ENCODE measurements at regions not wholly inside any gene's neighbourhood (a gene's known extent, or its start where the extent isn't known, plus 50 kb on each side); places are given as distances from the start of the nearest gene placed in this dataset.

GRCh38 chr9:38284588-38285051, 107.9 kb upstream of the ALDH1B1 start:
- no peaks in the 10 kb centered on the region for H3K36me3 Mint-ChIP-seq (ENCODE audit: low read depth)
- TF ChIP-seq, protein P1, sequence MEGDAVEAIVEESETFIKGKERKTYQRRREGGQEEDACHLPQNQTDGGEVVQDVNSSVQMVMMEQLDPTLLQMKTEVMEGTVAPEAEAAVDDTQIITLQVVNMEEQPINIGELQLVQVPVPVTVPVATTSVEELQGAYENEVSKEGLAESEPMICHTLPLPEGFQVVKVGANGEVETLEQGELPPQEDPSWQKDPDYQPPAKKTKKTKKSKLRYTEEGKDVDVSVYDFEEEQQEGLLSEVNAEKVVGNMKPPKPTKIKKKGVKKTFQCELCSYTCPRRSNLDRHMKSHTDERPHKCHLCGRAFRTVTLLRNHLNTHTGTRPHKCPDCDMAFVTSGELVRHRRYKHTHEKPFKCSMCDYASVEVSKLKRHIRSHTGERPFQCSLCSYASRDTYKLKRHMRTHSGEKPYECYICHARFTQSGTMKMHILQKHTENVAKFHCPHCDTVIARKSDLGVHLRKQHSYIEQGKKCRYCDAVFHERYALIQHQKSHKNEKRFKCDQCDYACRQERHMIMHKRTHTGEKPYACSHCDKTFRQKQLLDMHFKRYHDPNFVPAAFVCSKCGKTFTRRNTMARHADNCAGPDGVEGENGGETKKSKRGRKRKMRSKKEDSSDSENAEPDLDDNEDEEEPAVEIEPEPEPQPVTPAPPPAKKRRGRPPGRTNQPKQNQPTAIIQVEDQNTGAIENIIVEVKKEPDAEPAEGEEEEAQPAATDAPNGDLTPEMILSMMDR (IDR thresholded peaks at IDR 0.05; ENCODE audit: unreplicated experiment in 3 of 3), result no peak
- no peaks in the 10 kb centered on the region for H3K9me3 Mint-ChIP-seq
- peaks cover 5% of the 10 kb centered on the region for H3K4me1 Mint-ChIP-seq
- peaks cover 23% of the 10 kb centered on the region for H3K27me3 Mint-ChIP-seq (ENCODE audit: low read depth)
- H3K4me3 Mint-ChIP-seq, result no peak overlapping the region
- H3K27ac Mint-ChIP-seq, result no peak overlapping the region

- TF ChIP-seq, protein P1 (IDR thresholded peaks at IDR 0.05; ENCODE audit: unreplicated experiment in 3 of 3), result no peak
- H3K27me3 Mint-ChIP-seq (ENCODE audit: low read depth), result peaks cover 21% of the 10 kb centered on the region
Measured at GRCh38 chr9:38284039-38284575, 108.4 kb upstream of the ALDH1B1 start.

GRCh38 chr9:38282756-38283155, 109.7 kb upstream of the ALDH1B1 start:
- no peaks in the 10 kb centered on the region for H3K36me3 Mint-ChIP-seq (ENCODE audit: low read depth)
- TF ChIP-seq, protein P1 (IDR thresholded peaks at IDR 0.05; ENCODE audit: unreplicated experiment in 3 of 3), result no peak
- H3K4me1 Mint-ChIP-seq, result no peaks in the 10 kb centered on the region
- H3K27me3 Mint-ChIP-seq (ENCODE audit: low read depth), result peaks cover 14% of the 10 kb centered on the region
- no peak overlapping the region for H3K4me3 Mint-ChIP-seq
- H3K27ac Mint-ChIP-seq, result no peak overlapping the region
- no peaks in the 10 kb centered on the region for H3K9me3 Mint-ChIP-seq

More at GRCh38 chr9:38284039-38284575, 108.4 kb upstream of the ALDH1B1 start:
- Mint-ChIP-seq H3K4me1 (peaks cover under 1% of the 10 kb centered on the region), H3K36me3 (ENCODE audit: low read depth) (no peaks in the 10 kb centered on the region), H3K4me3 (no peak overlapping the region), H3K27ac (no peak overlapping the region), H3K9me3 (no peaks in the 10 kb centered on the region)

DNA sequence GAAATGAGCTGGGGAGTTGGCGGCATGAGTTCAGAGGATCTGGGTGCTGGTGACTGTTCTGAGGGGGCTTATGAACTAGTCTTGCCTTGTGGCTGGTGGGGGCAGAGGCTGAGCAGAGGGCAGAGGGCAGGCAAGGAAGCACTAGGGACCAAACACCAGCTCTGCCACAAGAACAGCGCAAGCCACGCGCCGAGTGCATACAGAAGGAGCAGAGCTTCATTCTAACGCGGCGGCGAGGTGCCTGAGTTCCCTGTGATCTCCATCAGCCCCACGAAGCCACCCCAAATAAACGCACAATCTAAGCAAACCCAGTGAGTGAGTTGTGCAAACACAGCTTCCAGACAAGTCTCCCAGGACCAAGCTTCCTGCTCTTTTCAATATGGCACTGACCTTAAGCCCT, 110.6 kb upstream of the ALDH1B1 start:
- TF ChIP-seq, protein P1 (IDR thresholded peaks at IDR 0.05; ENCODE audit: unreplicated experiment in 3 of 3), result no peak
- H3K27ac Mint-ChIP-seq, result no peak overlapping the region
- H3K4me1 Mint-ChIP-seq, result peaks cover 7% of the 10 kb centered on the region
- no peak overlapping the region for H3K4me3 Mint-ChIP-seq
- no peaks in the 10 kb centered on the region for H3K9me3 Mint-ChIP-seq
- H3K36me3 Mint-ChIP-seq (ENCODE audit: low read depth), result no peaks in the 10 kb centered on the region
- peaks cover 14% of the 10 kb centered on the region for H3K27me3 Mint-ChIP-seq (ENCODE audit: low read depth)

DNA sequence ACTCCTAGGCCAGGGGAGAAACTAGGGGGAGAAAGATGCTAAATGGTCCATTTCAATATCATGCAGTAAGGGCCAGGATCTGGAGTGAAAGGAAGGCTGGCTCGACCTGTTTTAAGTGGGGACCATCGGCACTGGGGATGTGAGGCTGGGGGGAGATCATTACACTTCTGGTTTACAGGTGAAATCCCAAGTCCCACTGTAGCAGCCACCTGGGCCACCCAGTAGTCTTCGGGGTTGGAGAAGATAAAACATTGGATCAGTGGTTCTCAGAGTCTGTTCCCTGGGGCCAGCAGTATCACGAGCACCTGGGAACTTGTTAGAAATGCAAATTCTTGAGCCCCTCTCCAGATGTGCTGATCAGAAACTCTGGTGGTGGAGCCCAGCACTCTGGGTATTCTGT, 111.3 kb upstream of the ALDH1B1 start:
- no peaks in the 10 kb centered on the region for H3K36me3 Mint-ChIP-seq (ENCODE audit: low read depth)
- no peak overlapping the region for H3K27ac Mint-ChIP-seq
- H3K4me3 Mint-ChIP-seq, result no peak overlapping the region
- TF ChIP-seq, protein P1 (IDR thresholded peaks at IDR 0.05; ENCODE audit: unreplicated experiment in 3 of 3), result no peak
- H3K9me3 Mint-ChIP-seq, result no peaks in the 10 kb centered on the region
- peaks cover 7% of the 10 kb centered on the region for H3K4me1 Mint-ChIP-seq
- peaks cover 13% of the 10 kb centered on the region for H3K27me3 Mint-ChIP-seq (ENCODE audit: low read depth)

DNA sequence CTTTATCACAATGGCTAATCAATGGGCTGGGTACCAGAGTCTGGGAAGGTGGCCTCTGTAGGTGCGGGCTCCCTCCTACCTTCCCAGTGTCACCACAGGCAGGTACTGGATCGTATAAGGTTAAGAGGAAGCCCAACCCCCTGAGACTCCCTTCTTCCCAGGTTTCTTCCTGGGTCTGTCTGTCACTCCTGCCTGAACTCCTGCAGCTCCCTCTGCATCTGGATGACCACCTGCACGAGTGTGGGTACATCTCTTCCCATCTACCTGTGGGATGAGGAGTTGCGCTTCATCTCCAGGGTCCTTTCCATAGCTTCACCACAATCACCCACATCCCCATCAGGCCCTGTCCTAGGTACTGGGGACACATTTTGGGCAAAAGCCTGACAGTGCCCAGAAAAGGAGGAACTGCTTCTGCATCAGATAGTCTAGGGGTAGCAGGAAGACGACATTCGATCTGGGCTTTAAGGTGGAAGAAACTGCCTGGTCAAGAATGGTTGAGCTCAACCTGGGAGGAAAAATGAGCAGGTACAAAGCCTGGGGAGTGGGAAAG, 112.2 kb upstream of the ALDH1B1 start:
- TF ChIP-seq, protein P1 (IDR thresholded peaks at IDR 0.05; ENCODE audit: unreplicated experiment in 3 of 3), result no peak
- no peak overlapping the region for H3K27ac Mint-ChIP-seq
- H3K27me3 Mint-ChIP-seq (ENCODE audit: low read depth), result peaks cover 13% of the 10 kb centered on the region
- H3K4me1 Mint-ChIP-seq, result peaks cover 13% of the 10 kb centered on the region
- no peaks in the 10 kb centered on the region for H3K36me3 Mint-ChIP-seq (ENCODE audit: low read depth)
- no peaks in the 10 kb centered on the region for H3K9me3 Mint-ChIP-seq
- H3K4me3 Mint-ChIP-seq, result no peak overlapping the region

All from nephron (organoid).